B cell (primary cell): ENCODE measurements at regions not wholly inside any gene's neighbourhood (a gene's known extent, or its start where the extent isn't known, plus 50 kb on each side); places are given as distances from the start of the nearest gene placed in this dataset.

ENCODE experiments used
- ATAC-seq: fragments of 200-7000 bp; cut with Tn5 transposase; one replicate; pipeline ENCODE4 v1.10.0; 2021; ENCODE audit warnings: low read depth, mild to moderate bottlenecking, moderate number of reproducible peaks, moderate library complexity
- CTCF ChIA-PET: fragments of 350-600 bp; sonication (Branson Sonifier 250); formaldehyde crosslinking; loops from one replicate; lab custom pipeline; 2021; ENCODE audit warnings: antibody characterized with exemption, inconsistent platforms; lab: Charles Lee
- POLR2A ChIA-PET: fragments of 350-600 bp; sonication (Branson Sonifier 250); formaldehyde crosslinking; loops from one replicate; lab custom pipeline; 2021; ENCODE audit warnings: antibody characterized with exemption; lab: Charles Lee
- DNase-seq: peaks from one replicate; pipeline ENCODE4 v3.0.0; 2013
- H2AFZ ChIP-seq: 2 replicates; pipeline ENCODE4 v1.6.1; 2012; ENCODE audit warnings: mild to moderate bottlenecking, low read depth, low read length; ENCODE audit not compliant: insufficient read depth, poor library complexity, severe bottlenecking
- H3K27ac ChIP-seq, 2 donors: 1 replicate in 1 of 2; 2 replicates in 1 of 2; pipeline ENCODE4 v1.5.1; 2012 to 2013; ENCODE audit warnings: low read length in 2 of 2, mild to moderate bottlenecking in 2 of 2, moderate library complexity in 1 of 2
- H3K27me3 ChIP-seq, 4 experiments: fragments of 200-600 bp in 1 of 4; sonication (generic) in 1 of 4; replicated peaks in 1 of 4; 1 replicate in 2 of 4; 2 replicates in 2 of 4; pipeline versions ENCODE4 v1.6.1 to v1.7.0; 2013 to 2016; ENCODE audit warnings: low read length in 3 of 4, mild to moderate bottlenecking in 2 of 4, mixed read lengths in 1 of 4, moderate library complexity in 1 of 4; ENCODE audit not compliant: insufficient read depth in 4 of 4, control insufficient read depth in 3 of 4; ENCODE audit errors: control extremely low read depth in 1 of 4
- H3K36me3 ChIP-seq, 2 experiments: replicated peaks in 1 of 2; 1 replicate in 1 of 2; 2 replicates in 1 of 2; pipeline versions ENCODE4 v1.6.1 to v1.7.1; 2013; ENCODE audit warnings: low read length in 1 of 2; ENCODE audit not compliant: insufficient read depth in 2 of 2, control insufficient read depth in 1 of 2; ENCODE audit errors: control extremely low read depth in 1 of 2, extremely low read depth in 1 of 2
- H3K4me1 ChIP-seq, 2 donors: fragments of 200-600 bp in 1 of 2; sonication (generic) in 1 of 2; 1 replicate in 1 of 2; 2 replicates in 1 of 2; pipeline versions ENCODE4 v1.5.1 to v1.6.1; 2013 to 2017; ENCODE audit warnings: low read length in 2 of 2; ENCODE audit not compliant: control insufficient read depth in 2 of 2, insufficient read depth in 2 of 2
- H3K4me2 ChIP-seq: replicated peaks from 2 replicates; pipeline ENCODE3; 2012; ENCODE audit warnings: mild to moderate bottlenecking, low read depth, low read length; ENCODE audit not compliant: poor library complexity, severe bottlenecking
- H3K4me3 ChIP-seq, 5 experiments: fragments of 200-600 bp in 1 of 5; sonication (generic) in 1 of 5; 1 replicate in 3 of 5; 2 replicates in 2 of 5; pipeline versions ENCODE4 v1.5.1 to v1.7.0; 2011 to 2016; ENCODE audit warnings: low read length in 4 of 5, mild to moderate bottlenecking in 4 of 5, low read depth in 2 of 5, control low read depth in 1 of 5, moderate library complexity in 1 of 5; ENCODE audit not compliant: insufficient read depth in 1 of 5; ENCODE audit errors: control extremely low read depth in 1 of 5, extremely low read depth in 1 of 5
- H3K79me2 ChIP-seq: fragments of 200-600 bp; sonication (generic); one replicate; pipeline ENCODE4 v1.6.0; 2016; ENCODE audit warnings: low read length; ENCODE audit not compliant: control insufficient read depth, insufficient read depth
- H3K9ac ChIP-seq: fragments of 200-600 bp; sonication (generic); 2 replicates; pipeline ENCODE4 v1.6.1; 2017; ENCODE audit warnings: mild to moderate bottlenecking, low read length, moderate library complexity
- H3K9me3 ChIP-seq, 3 donors: one replicate each; pipeline versions ENCODE4 v1.6.1 to v1.7.1; 2013; ENCODE audit warnings: low read length in 2 of 3; ENCODE audit not compliant: control insufficient read depth in 2 of 3, insufficient read depth in 1 of 3; ENCODE audit errors: control extremely low read depth in 1 of 3
- H4K20me1 ChIP-seq: 2 replicates; pipeline ENCODE4 v1.6.0; 2012; ENCODE audit warnings: mild to moderate bottlenecking, low read length; ENCODE audit not compliant: insufficient read depth, control insufficient read depth, poor library complexity, severe bottlenecking
- H3K27ac Mint-ChIP-seq: one replicate; pipeline ENCODE4 v1.8.0; 2021; ENCODE audit warnings: mixed read lengths
- H3K27me3 Mint-ChIP-seq: one replicate; pipeline ENCODE4 v1.8.0; 2021; ENCODE audit warnings: mixed read lengths
- H3K4me1 Mint-ChIP-seq: one replicate; pipeline ENCODE4 v1.8.0; 2021; ENCODE audit warnings: mixed read lengths
- H3K4me3 Mint-ChIP-seq: one replicate; pipeline ENCODE4 v1.8.0; 2021; ENCODE audit warnings: mixed read lengths
- H3K9me3 Mint-ChIP-seq: one replicate; pipeline ENCODE4 v1.8.0; 2022; ENCODE audit warnings: mixed read lengths; ENCODE audit not compliant: insufficient read depth
- EZH2 ChIP-seq: IDR thresholded peaks from 2 replicates; pipeline ENCODE4 v1.6.1; 2012; ENCODE audit warnings: borderline replicate concordance, low read depth, mild to moderate bottlenecking, moderate library complexity, low read length; ENCODE audit not compliant: insufficient read depth, poor library complexity, severe bottlenecking
- WGBS: methylation state at CpG from one replicate; pipeline ENCODE4 v1.1.5; 2013; ENCODE audit warnings: missing lambda C conversion rate; ENCODE audit not compliant: insufficient coverage; 5-methylcytosine and 5-hydroxymethylcytosine counted together
- intact Hi-C: fragments of 100-400 bp; cut with micrococcal nuclease; formaldehyde crosslinking; loops from one replicate; pipeline ENCODE4 v1.10.0; 2022
- TF ChIP-seq, protein P1 (sequence below): fragments of 200-600 bp; IDR thresholded peaks from one replicate; pipeline ENCODE4 v1.8.0; 2022; ENCODE audit warnings: antibody characterized with exemption, mild to moderate bottlenecking

GRCh38 chr2:83478037-83478436 is 981.0 kb downstream of the SUCLG1 start:
- Mint-ChIP-seq H3K9me3 (no peaks in the 10 kb centered on the region), H3K4me1 (no peaks in the 10 kb centered on the region), H3K4me3 (no peak overlapping the region), H3K27ac (no peak overlapping the region), H3K27me3 (no peaks in the 10 kb centered on the region)
- Histone ChIP-seq H3K9ac (no peak overlapping the region), H3K36me3 (no peaks in the 10 kb centered on the region), H3K4me3 (no peak overlapping the region), H3K4me2 (no peak overlapping the region), H4K20me1 (no peaks in the 10 kb centered on the region), H3K4me1 (no peaks in the 10 kb centered on the region), H3K79me2 (no peaks in the 10 kb centered on the region), H2AFZ (no peak overlapping the region), H3K27ac (no peak overlapping the region), H3K9me3 (peaks cover 0 to 3% (median 0%) of the 10 kb centered on the region in 3 donors), H3K27me3 (no peaks in the 10 kb centered on the region)
- intact Hi-C loops, result no loop called here
- DNase-seq, result no peak
- POLR2A ChIA-PET, result no interaction called here
- TF ChIP-seq, protein P1, sequence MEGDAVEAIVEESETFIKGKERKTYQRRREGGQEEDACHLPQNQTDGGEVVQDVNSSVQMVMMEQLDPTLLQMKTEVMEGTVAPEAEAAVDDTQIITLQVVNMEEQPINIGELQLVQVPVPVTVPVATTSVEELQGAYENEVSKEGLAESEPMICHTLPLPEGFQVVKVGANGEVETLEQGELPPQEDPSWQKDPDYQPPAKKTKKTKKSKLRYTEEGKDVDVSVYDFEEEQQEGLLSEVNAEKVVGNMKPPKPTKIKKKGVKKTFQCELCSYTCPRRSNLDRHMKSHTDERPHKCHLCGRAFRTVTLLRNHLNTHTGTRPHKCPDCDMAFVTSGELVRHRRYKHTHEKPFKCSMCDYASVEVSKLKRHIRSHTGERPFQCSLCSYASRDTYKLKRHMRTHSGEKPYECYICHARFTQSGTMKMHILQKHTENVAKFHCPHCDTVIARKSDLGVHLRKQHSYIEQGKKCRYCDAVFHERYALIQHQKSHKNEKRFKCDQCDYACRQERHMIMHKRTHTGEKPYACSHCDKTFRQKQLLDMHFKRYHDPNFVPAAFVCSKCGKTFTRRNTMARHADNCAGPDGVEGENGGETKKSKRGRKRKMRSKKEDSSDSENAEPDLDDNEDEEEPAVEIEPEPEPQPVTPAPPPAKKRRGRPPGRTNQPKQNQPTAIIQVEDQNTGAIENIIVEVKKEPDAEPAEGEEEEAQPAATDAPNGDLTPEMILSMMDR, result no peak
- TF ChIP-seq EZH2, result no peak
- ATAC-seq, result no peak
- CTCF ChIA-PET, result no interaction called here
- WGBS, result 60% methylated on average over 2 of the region's 4 CpGs

DNA sequence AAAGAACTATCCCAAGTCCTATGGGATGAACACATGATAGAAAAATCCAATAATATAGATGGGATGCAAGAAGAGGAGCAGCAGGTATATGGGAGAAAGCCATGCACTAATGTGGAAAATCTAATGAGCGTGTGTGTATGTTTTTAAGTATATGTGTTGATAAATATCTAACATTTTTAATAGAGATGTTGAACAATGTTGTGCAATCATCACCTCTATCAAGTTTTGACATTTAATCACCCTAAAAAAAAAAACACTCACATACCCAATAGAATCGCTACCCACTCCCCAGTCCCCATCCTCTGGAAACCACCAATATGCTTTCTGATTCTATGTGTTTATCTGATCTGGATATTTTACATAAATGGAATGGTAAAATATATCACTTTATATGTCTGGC is 983.7 kb downstream of the SUCLG1 start:
- ATAC-seq, result no peak
- WGBS, result no CpG with 5 or more reads among the region's 2 CpGs

More for the DNA sequence above, 983.7 kb downstream of the SUCLG1 start:
- intact Hi-C loops, result no loop called here
- no peak for DNase-seq
- Histone ChIP-seq H3K4me3 (no peak overlapping the region), H4K20me1 (no peaks in the 10 kb centered on the region), H3K4me2 (no peak overlapping the region), H3K27ac (no peak overlapping the region), H3K79me2 (no peaks in the 10 kb centered on the region), H3K9me3 (peaks cover 0 to 3% (median 0%) of the 10 kb centered on the region in 3 donors), H3K36me3 (no peaks in the 10 kb centered on the region), H3K27me3 (no peaks in the 10 kb centered on the region), H3K4me1 (no peaks in the 10 kb centered on the region), H3K9ac (no peak overlapping the region), H2AFZ (no peak overlapping the region)
- Mint-ChIP-seq H3K27ac (no peak overlapping the region), H3K4me1 (no peaks in the 10 kb centered on the region), H3K27me3 (no peaks in the 10 kb centered on the region), H3K4me3 (no peak overlapping the region), H3K9me3 (peaks cover 2% of the 10 kb centered on the region)
- CTCF ChIA-PET, result no interaction called here
- no peak for TF ChIP-seq EZH2
- TF ChIP-seq, protein P1, result no peak
- POLR2A ChIA-PET, result no interaction called here
